DND-41 (cell line): ENCODE measurements at regions not wholly inside any gene's neighbourhood (a gene's known extent, or its start where the extent isn't known, plus 50 kb on each side); places are given as distances from the start of the nearest gene placed in this dataset.
A peak's percentile ranks its signal among the peaks of the same experiment; 100 is the strongest.

Experiments
- ATAC-seq: fragments of 200-7000 bp; cut with Tn5 transposase; 3 replicates; pipeline ENCODE4 v1.9.1; 2021; ENCODE audit warnings: low read depth; ENCODE audit not compliant: insufficient read depth
- DNase-seq: peaks from one replicate; pipeline ENCODE4 v3.0.0-alpha.2; 2020
- H2AFZ ChIP-seq: 2 replicates; pipeline ENCODE4 v1.6.0; 2012; ENCODE audit warnings: low read depth, low read length
- H3K27ac ChIP-seq: 2 replicates; pipeline ENCODE4 v1.5.1; 2012; ENCODE audit warnings: low read length, inconsistent platforms
- H3K27me3 ChIP-seq: fragments of 200-600 bp; sonication (generic); 2 replicates; pipeline ENCODE4 v1.6.0; 2012; ENCODE audit warnings: low read length, mild to moderate bottlenecking, inconsistent platforms; ENCODE audit not compliant: insufficient read depth, poor library complexity
- H3K36me3 ChIP-seq: 2 replicates; pipeline ENCODE4 v1.5.1; 2012; ENCODE audit warnings: low read length, inconsistent platforms; ENCODE audit not compliant: insufficient read depth
- H3K4me1 ChIP-seq: 2 replicates; pipeline ENCODE4 v1.5.1; 2012; ENCODE audit warnings: mild to moderate bottlenecking, low read length; ENCODE audit not compliant: insufficient read depth
- H3K4me2 ChIP-seq: 2 replicates; pipeline ENCODE4 v1.6.0; 2012; ENCODE audit warnings: mild to moderate bottlenecking, moderate library complexity, low read length, inconsistent platforms; ENCODE audit not compliant: insufficient read depth
- H3K4me3 ChIP-seq, 2 experiments: fragments of 200-600 bp in 1 of 2; shearing (Covaris generic) in 1 of 2; 2 replicates each; pipeline ENCODE4 v1.5.1; 2012 to 2016; ENCODE audit warnings: inconsistent platforms in 2 of 2, low read length in 2 of 2, mild to moderate bottlenecking in 2 of 2, low read depth in 1 of 2, moderate library complexity in 1 of 2
- H3K79me2 ChIP-seq: 2 replicates; pipeline ENCODE4 v1.6.0; 2012; ENCODE audit warnings: low read length, inconsistent platforms; ENCODE audit not compliant: insufficient read depth
- H3K9ac ChIP-seq: 2 replicates; pipeline ENCODE4 v1.6.0; 2012; ENCODE audit warnings: low read depth, mild to moderate bottlenecking, inconsistent platforms, low read length, moderate library complexity
- H3K9me3 ChIP-seq: 2 replicates; pipeline ENCODE4 v1.5.1; 2012; ENCODE audit warnings: low read length, moderate library complexity, mild to moderate bottlenecking, inconsistent platforms; ENCODE audit not compliant: insufficient read depth, severe bottlenecking
- H4K20me1 ChIP-seq: 2 replicates; pipeline ENCODE4 v1.6.0; 2012; ENCODE audit warnings: low read length; ENCODE audit not compliant: insufficient read depth
- CTCF ChIP-seq: IDR thresholded peaks from 2 replicates; pipeline ENCODE4 v1.5.1; 2012; ENCODE audit warnings: borderline replicate concordance, low read length, moderate library complexity, mild to moderate bottlenecking; ENCODE audit not compliant: poor library complexity, severe bottlenecking; ENCODE audit errors: extremely low read depth
- EZH2 ChIP-seq: IDR thresholded peaks from 3 replicates; pipeline ENCODE4 v1.6.1; 2012; ENCODE audit warnings: borderline replicate concordance, low read depth, mild to moderate bottlenecking, moderate library complexity, low read length, inconsistent platforms; ENCODE audit not compliant: severe bottlenecking

GRCh38 chr14:97453991-97454390, 656.8 kb downstream of the VRK1 start:
- H3K27me3 ChIP-seq = no peaks in the 10 kb centered on the region
- no peaks in the 10 kb centered on the region for H3K79me2 ChIP-seq
- no peaks in the 10 kb centered on the region for H3K36me3 ChIP-seq
- no peak overlapping the region for H3K27ac ChIP-seq
- H4K20me1 ChIP-seq = no peaks in the 10 kb centered on the region
- no peak overlapping the region for H3K4me2 ChIP-seq
- H2AFZ ChIP-seq = no peak overlapping the region
- no peak overlapping the region for H3K4me3 ChIP-seq
- no peak for DNase-seq
- no peak overlapping the region for H3K9ac ChIP-seq
- H3K4me1 ChIP-seq = peaks cover 29% of the 10 kb centered on the region
- no peak for ATAC-seq
- no peak for TF ChIP-seq CTCF
- no peak for TF ChIP-seq EZH2
- H3K9me3 ChIP-seq = no peaks in the 10 kb centered on the region

GRCh38 chr14:97456462-97456861, 659.3 kb downstream of the VRK1 start:
- H3K79me2 ChIP-seq = peaks cover 10% of the 10 kb centered on the region
- H4K20me1 ChIP-seq = no peaks in the 10 kb centered on the region
- no peak overlapping the region for H3K4me2 ChIP-seq
- TF ChIP-seq CTCF (no peak), EZH2 (no peak)
- no peak for DNase-seq
- peaks cover 46% of the 10 kb centered on the region for H3K4me1 ChIP-seq
- no peak for ATAC-seq
- peaks cover 3% of the 10 kb centered on the region; the same call in 1 of the 2 replicates for H3K36me3 ChIP-seq
- peak overlapping the region; percentile 95 for H3K27ac ChIP-seq
- no peak overlapping the region for H3K9ac ChIP-seq
- H3K9me3 ChIP-seq = peaks cover 3% of the 10 kb centered on the region
- H3K4me3 ChIP-seq = no peak overlapping the region
- H2AFZ ChIP-seq = no peak overlapping the region
- H3K27me3 ChIP-seq = no peaks in the 10 kb centered on the region

- H3K4me1 ChIP-seq = peaks cover 46% of the 10 kb centered on the region
- H3K27me3 ChIP-seq = no peaks in the 10 kb centered on the region
- H3K27ac ChIP-seq = peak overlapping the region; percentile 95
- H3K4me3 ChIP-seq = no peak overlapping the region
- DNase-seq = peak; percentile 65
- H3K79me2 ChIP-seq = peaks cover 10% of the 10 kb centered on the region
- H2AFZ ChIP-seq = peak overlapping the region; percentile 33
- H3K9me3 ChIP-seq = peaks cover 8% of the 10 kb centered on the region
- TF ChIP-seq CTCF (peak; percentile 42), EZH2 (no peak)
- H3K4me2 ChIP-seq = no peak overlapping the region
- H3K9ac ChIP-seq = peak overlapping the region; percentile 65; the same call in 1 of the 2 replicates
- H4K20me1 ChIP-seq = no peaks in the 10 kb centered on the region
- H3K36me3 ChIP-seq = peaks cover 7% of the 10 kb centered on the region
- peak; percentile 32 for ATAC-seq
Measured at GRCh38 chr14:97456958-97457357, 659.8 kb downstream of the VRK1 start.
